Heart left ventricle (tissue), 16 donors: ENCODE measurements at regions not wholly inside any gene's neighbourhood (a gene's known extent, or its start where the extent isn't known, plus 50 kb on each side); places are given as distances from the start of the nearest gene placed in this dataset.

Source experiments
- ATAC-seq, 4 donors: fragments of 200-7000 bp; cut with Tn5 transposase; one replicate each; pipeline ENCODE4 v1.9.1; 2020 to 2022; ENCODE audit warnings: moderate library complexity in 4 of 4, mild to moderate bottlenecking in 3 of 4, moderate number of reproducible peaks in 1 of 4
- DNase-seq, 5 donors: peaks; one replicate each; pipeline ENCODE4 v3.0.0-alpha.2; 2020
- H3K27ac ChIP-seq, 12 donors: fragments of 200-600 bp; sonication (generic) in 4 of 12; one replicate each; pipeline versions ENCODE4 v1.5.0 to v1.8.0; 2016 to 2022; ENCODE audit warnings: mild to moderate bottlenecking in 2 of 12
- H3K27me3 ChIP-seq, 9 donors: fragments of 200-600 bp; sonication (generic) in 2 of 9; one replicate each; pipeline versions ENCODE4 v1.5.1 to v1.8.0; 2016 to 2022; ENCODE audit warnings: mild to moderate bottlenecking in 3 of 9
- H3K36me3 ChIP-seq, 9 donors: fragments of 200-600 bp; sonication (generic) in 2 of 9; one replicate each; pipeline versions ENCODE4 v1.5.0 to v1.8.0; 2018 to 2022; ENCODE audit warnings: mild to moderate bottlenecking in 2 of 9
- H3K4me1 ChIP-seq, 12 donors: fragments of 200-600 bp; sonication (generic) in 4 of 12; one replicate each; pipeline versions ENCODE4 v1.5.0 to v1.8.0; 2016 to 2022; ENCODE audit warnings: mild to moderate bottlenecking in 3 of 12
- H3K4me3 ChIP-seq, 12 donors: fragments of 200-600 bp; sonication (generic) in 4 of 12; one replicate each; pipeline versions ENCODE4 v1.5.0 to v1.8.0; 2017 to 2022; ENCODE audit warnings: mild to moderate bottlenecking in 9 of 12, moderate library complexity in 4 of 12
- H3K9me3 ChIP-seq, 12 donors: fragments of 200-600 bp; sonication (generic) in 4 of 12; one replicate each; pipeline versions ENCODE4 v1.5.0 to v1.8.0; 2016 to 2022; ENCODE audit warnings: mild to moderate bottlenecking in 1 of 12
- POLR2A ChIP-seq, 2 donors: fragments of 450-650 bp; IDR thresholded peaks; one replicate each; pipeline ENCODE4 v1.6.1; 2017; ENCODE audit warnings: antibody characterized with exemption in 2 of 2, mild to moderate bottlenecking in 2 of 2, moderate library complexity in 2 of 2
- WGBS, 4 donors: extraction: QIAGEN DNeasy Blood & Tissue Kit in 2 of 4; methylation state at CpG; one replicate each; pipeline versions ENCODE4 v1.1.5 to v1.1.7; 2013 to 2018; 5-methylcytosine and 5-hydroxymethylcytosine counted together
- intact Hi-C, 10 donors: fragments of 100-400 bp; cut with DNase I; formaldehyde crosslinking; loops; one replicate each; pipeline versions ENCODE4 v1.11.1 to v1.14.2; 2022
- TF ChIP-seq, protein P1 (sequence below), 12 donors: fragments of 200-600 bp; sonication (generic) in 4 of 12; IDR thresholded peaks; one replicate each; pipeline versions ENCODE4 v1.5.0 to v1.8.0; 2018 to 2022; ENCODE audit warnings: antibody characterized with exemption in 12 of 12, mild to moderate bottlenecking in 5 of 12
- donor health status: ischemic (EF 13 %, LVEDD 7.1; RV severe dilation, severe dysfunction).
- donor health status: healthy with polysubstance abuse.
- donor health status: DM: no; HTN: yes; CAD: no.
- donor health status: DM: no; HTN: no; CAD: no.
- donor health status: ischemic (EF 25% LVEDD 6.9; RV normal size, moderate dysfunction).
- donor health status: ischemic (EF 25% LVEDD 5.7; RV mildly dilated, moderate dysfunction).
- donor health status: healthy.
- donor health status: DM: yes; HTN: yes; CAD: no.
- donor health status: ischemic (EF 35%, LVEDD 5.7; RV mildly dilated, moderate dysfunction).
- donor health status: nonischemic (EF 11% LVEDD 7.7; RV severe dilation, severe dysfunction).
- donor health status: DM: yes; HTN: yes; CAD: no.
- donor health status: PGD.
- donor health status: ischemic (EF 29% LVEDD 5.4; RV normal size, mild dysfunction).
- donor health status: nonischemic (EF 23%, LVEDD 6.1; RV moderate dilation, normal function).

DNA sequence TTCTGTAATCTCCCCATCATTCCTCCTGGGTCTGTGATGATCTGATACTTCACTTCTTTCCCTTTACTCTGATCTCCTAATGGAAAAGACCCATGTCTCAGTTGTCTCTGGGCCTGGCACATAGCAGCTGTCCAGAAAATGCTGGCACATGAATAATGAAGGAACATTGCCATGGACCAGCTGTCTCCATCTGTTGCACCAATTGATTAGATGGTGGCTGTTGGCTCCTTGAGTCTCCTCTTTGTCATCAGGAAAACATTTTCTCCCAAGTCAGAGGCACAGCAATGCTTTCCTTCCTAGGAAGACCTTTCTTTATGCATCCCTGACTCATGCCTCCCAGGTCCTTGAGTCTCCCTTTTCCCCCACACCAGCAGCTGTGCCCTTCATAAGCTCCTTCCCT is 286.2 kb upstream of the CXCR4 start:
- TF ChIP-seq, protein P1, sequence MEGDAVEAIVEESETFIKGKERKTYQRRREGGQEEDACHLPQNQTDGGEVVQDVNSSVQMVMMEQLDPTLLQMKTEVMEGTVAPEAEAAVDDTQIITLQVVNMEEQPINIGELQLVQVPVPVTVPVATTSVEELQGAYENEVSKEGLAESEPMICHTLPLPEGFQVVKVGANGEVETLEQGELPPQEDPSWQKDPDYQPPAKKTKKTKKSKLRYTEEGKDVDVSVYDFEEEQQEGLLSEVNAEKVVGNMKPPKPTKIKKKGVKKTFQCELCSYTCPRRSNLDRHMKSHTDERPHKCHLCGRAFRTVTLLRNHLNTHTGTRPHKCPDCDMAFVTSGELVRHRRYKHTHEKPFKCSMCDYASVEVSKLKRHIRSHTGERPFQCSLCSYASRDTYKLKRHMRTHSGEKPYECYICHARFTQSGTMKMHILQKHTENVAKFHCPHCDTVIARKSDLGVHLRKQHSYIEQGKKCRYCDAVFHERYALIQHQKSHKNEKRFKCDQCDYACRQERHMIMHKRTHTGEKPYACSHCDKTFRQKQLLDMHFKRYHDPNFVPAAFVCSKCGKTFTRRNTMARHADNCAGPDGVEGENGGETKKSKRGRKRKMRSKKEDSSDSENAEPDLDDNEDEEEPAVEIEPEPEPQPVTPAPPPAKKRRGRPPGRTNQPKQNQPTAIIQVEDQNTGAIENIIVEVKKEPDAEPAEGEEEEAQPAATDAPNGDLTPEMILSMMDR (IDR thresholded peaks at IDR 0.05): no peak
- no peak for TF ChIP-seq POLR2A (IDR thresholded peaks at IDR 0.05)
- H3K9me3 ChIP-seq: no peaks in the 10 kb centered on the region
- H3K4me1 ChIP-seq: no peaks in the 10 kb centered on the region
- DNase-seq: no peak
- peaks cover 0 to 40% (median 9%) of the 10 kb centered on the region in 9 donors for H3K27me3 ChIP-seq
- no peak overlapping the region for H3K27ac ChIP-seq
- H3K36me3 ChIP-seq: no peaks in the 10 kb centered on the region
- intact Hi-C loops: no loop called here
- ATAC-seq: no peak
- H3K4me3 ChIP-seq: no peak overlapping the region

DNA sequence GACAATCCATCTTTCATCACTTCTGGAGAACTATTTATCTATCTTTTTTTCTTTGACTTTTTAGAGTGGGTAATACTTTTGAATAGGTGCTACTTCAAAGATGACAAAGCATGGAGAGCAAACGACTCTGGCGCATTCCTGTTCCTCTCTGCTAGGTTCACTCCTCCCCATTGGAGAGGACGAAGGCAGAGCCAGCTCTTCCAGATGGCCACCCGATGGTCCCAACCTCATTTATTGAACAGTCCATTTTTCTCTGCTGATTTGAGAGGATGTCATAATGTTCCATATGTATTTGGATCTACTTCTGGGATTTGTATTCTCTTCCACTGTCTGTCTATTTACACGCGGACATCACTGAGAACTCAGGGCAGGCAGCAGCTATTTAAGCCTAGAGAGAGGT is 284.3 kb upstream of the CXCR4 start:
- H3K4me1 ChIP-seq: no peaks in the 10 kb centered on the region
- no peak overlapping the region for H3K4me3 ChIP-seq
- H3K27me3 ChIP-seq: peaks cover 0 to 32% (median 5%) of the 10 kb centered on the region in 9 donors
- intact Hi-C loops: no loop called here
- no peak overlapping the region for H3K27ac ChIP-seq
- no peaks in the 10 kb centered on the region for H3K9me3 ChIP-seq
- H3K36me3 ChIP-seq: no peaks in the 10 kb centered on the region
- ATAC-seq (no peak), DNase-seq (no peak)
- TF ChIP-seq, protein P1 (IDR thresholded peaks at IDR 0.05): no peak
- no peak for TF ChIP-seq POLR2A (IDR thresholded peaks at IDR 0.05)
- WGBS, 4 donors: 70 to 75% (median 73%) methylated on average over 6 of the region's 6 CpGs

DNA sequence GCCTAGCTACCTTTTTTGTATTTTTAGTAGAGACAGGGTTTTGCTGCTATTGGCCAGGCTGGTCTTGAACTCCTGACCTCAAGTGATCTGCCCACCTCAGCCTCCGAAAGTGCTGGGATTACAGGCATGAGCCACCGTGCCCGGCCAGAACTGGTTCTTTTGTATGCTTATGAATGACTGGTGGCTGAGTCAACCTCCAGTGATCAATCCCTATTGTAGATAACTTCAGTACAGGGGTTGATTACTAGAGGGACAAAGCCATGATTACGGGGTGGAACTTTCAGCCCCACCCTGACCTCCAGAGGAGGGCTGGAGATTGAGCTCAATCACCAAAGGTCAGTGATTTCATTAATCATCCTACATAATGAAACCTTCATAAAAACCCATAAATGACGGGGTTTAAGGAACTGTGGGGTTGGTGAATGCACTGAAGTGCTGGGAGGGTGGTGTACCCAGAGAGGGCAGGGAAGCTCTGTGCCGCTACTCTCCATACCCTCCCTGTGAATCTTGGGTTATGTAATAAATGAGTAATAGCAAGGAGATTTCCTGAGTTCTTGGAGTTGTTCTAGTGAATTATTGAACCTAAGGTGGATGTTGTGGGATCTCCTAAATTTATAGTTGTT is 281.8 kb upstream of the CXCR4 start:
- 84 to 92% (median 88%) methylated on average over 6 of the region's 6 CpGs for WGBS, 4 donors
- no peak for DNase-seq
- TF ChIP-seq, protein P1 (IDR thresholded peaks at IDR 0.05): no peak
- no peak for TF ChIP-seq POLR2A (IDR thresholded peaks at IDR 0.05)
- ATAC-seq: no peak
- Histone ChIP-seq H3K36me3 (no peaks in the 10 kb centered on the region), H3K27ac (no peak overlapping the region), H3K4me3 (no peak overlapping the region), H3K9me3 (no peaks in the 10 kb centered on the region), H3K27me3 (peaks cover 0 to 13% (median 4%) of the 10 kb centered on the region in 9 donors), H3K4me1 (no peaks in the 10 kb centered on the region)
- intact Hi-C loops: no loop called here

DNA sequence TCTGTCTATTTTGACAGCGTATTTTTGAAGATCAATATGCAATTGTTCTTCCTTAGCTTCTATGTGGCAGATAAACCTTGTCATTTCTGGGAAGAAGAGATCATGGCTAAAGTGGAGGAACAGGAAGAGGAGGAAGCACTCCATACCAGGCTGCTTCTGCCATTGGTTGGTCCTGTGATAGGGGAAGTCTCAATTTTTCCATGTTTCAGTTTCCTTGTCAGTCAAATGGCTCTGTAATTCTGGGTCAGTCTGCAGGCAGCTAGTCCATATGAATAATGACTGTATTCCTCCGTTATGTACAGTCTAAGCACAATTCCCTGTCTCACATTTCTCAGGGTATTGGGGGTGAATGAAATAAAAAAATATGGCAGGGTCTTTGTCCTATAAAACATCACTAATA is 277.6 kb upstream of the CXCR4 start:
- Histone ChIP-seq H3K4me1 (peaks cover 0 to 19% (median 0%) of the 10 kb centered on the region in 12 donors), H3K27me3 (peaks cover 0 to 5% (median 0%) of the 10 kb centered on the region in 9 donors), H3K9me3 (no peaks in the 10 kb centered on the region), H3K36me3 (no peaks in the 10 kb centered on the region), H3K4me3 (no peak overlapping the region), H3K27ac (no peak overlapping the region)
- DNase-seq (no peak), ATAC-seq (no peak)
- TF ChIP-seq POLR2A (IDR thresholded peaks at IDR 0.05): no peak
- TF ChIP-seq, protein P1 (IDR thresholded peaks at IDR 0.05): no peak
- WGBS, 4 donors: 88 to 92% (median 91%) methylated on average over 2 of the region's 2 CpGs
- intact Hi-C loops: no loop called here
